Stomach (tissue), 8 donors: ENCODE measurements at regions not wholly inside any gene's neighbourhood (a gene's known extent, or its start where the extent isn't known, plus 50 kb on each side); places are given as distances from the start of the nearest gene placed in this dataset.
"Not testable (repeated sequence)": the region's sequence is repeated elsewhere in the genome, so short reads cannot be mapped to it uniquely, and the experiment has no call there.

Source experiments
- DNase-seq, 2 donors: peaks; one replicate each; pipeline versions ENCODE4 v3.0.0 to v3.0.0-alpha.2; 2013 to 2019
- H3K27ac ChIP-seq, 5 donors: fragments of 200-600 bp in 4 of 5; sonication (generic) in 4 of 5; one replicate each; pipeline ENCODE4 v1.5.1; 2013 to 2019; ENCODE audit warnings: mild to moderate bottlenecking in 1 of 5, moderate library complexity in 1 of 5
- H3K27me3 ChIP-seq, 3 donors: fragments of 200-600 bp; sonication (generic); one replicate each; pipeline ENCODE4 v1.5.1; 2017 to 2019; ENCODE audit warnings: mixed run types in 1 of 3
- H3K36me3 ChIP-seq, 4 donors: fragments of 200-600 bp; sonication (generic); 1 replicate in 3 of 4; 2 replicates in 1 of 4; pipeline ENCODE4 v1.5.1; 2016 to 2019
- H3K4me1 ChIP-seq, 4 donors: fragments of 200-600 bp; sonication (generic); one replicate each; pipeline ENCODE4 v1.5.1; 2016 to 2019
- H3K4me3 ChIP-seq, 4 donors: fragments of 200-600 bp; sonication (generic) in 3 of 4; one replicate each; pipeline ENCODE4 v1.5.1; 2016 to 2019; ENCODE audit warnings: mild to moderate bottlenecking in 1 of 4
- H3K9me3 ChIP-seq, 4 donors: fragments of 200-600 bp; sonication (generic); one replicate each; pipeline ENCODE4 v1.5.1; 2016 to 2019
- CTCF ChIP-seq, 7 experiments: fragments of 450-650 bp in 4 of 7; fragments of 200-600 bp in 3 of 7; sonication (generic) in 3 of 7; IDR thresholded peaks; one replicate each; pipeline ENCODE4 v1.5.1; 2016 to 2019; ENCODE audit warnings: antibody characterized with exemption in 7 of 7, control low read depth in 2 of 7, mild to moderate bottlenecking in 1 of 7
- EP300 ChIP-seq: sonication (generic); formaldehyde crosslinking; IDR thresholded peaks from one replicate; pipeline ENCODE4 v1.6.1; 2017; ENCODE audit warnings: antibody characterized with exemption
- POLR2A ChIP-seq, 4 donors: fragments of 450-650 bp; IDR thresholded peaks; one replicate each; pipeline ENCODE4 v1.6.1; 2016; ENCODE audit warnings: antibody characterized with exemption in 4 of 4, control low read depth in 2 of 4, mild to moderate bottlenecking in 1 of 4, moderate library complexity in 1 of 4
- POLR2AphosphoS5 ChIP-seq, 3 donors: sonication (generic); formaldehyde crosslinking; IDR thresholded peaks; one replicate each; pipeline ENCODE4 v1.6.1; 2016; ENCODE audit warnings: antibody characterized with exemption in 3 of 3
- WGBS, 5 donors: extraction: QIAGEN DNeasy Blood & Tissue Kit in 3 of 5; methylation state at CpG; one replicate each; pipeline versions ENCODE4 v1.1.5 to v1.1.7; 2013 to 2018; 5-methylcytosine and 5-hydroxymethylcytosine counted together
- intact Hi-C: fragments of 100-400 bp; cut with DNase I; formaldehyde crosslinking; loops from one replicate; pipeline ENCODE4 v1.15.1; 2023; ENCODE audit warnings: low total_unique reads
- donor health status: healthy with polysubstance abuse.
- donor health status: Bipolar disorder and iron deficiency.
- donor health status: healthy.

- peak overlapping the region in 1 of 5 donors; percentile 2 for H3K27ac ChIP-seq
- DNase-seq = no peak
- no peaks in the 10 kb centered on the region for H3K36me3 ChIP-seq
- H3K4me1 ChIP-seq = peaks cover 10 to 25% (median 17%) of the 10 kb centered on the region in 4 donors
- H3K4me3 ChIP-seq = no peak overlapping the region
- TF ChIP-seq POLR2A (IDR thresholded peaks at IDR 0.05) (no peak), POLR2AphosphoS5 (IDR thresholded peaks at IDR 0.05) (no peak), EP300 (no peak), CTCF (IDR thresholded peaks at IDR 0.05) (no peak)
- 78 to 88% (median 86%) methylated on average over 10 of the region's 10 CpGs for WGBS, 5 donors
- peaks cover 0 to 10% (median 0%) of the 10 kb centered on the region in 3 donors for H3K27me3 ChIP-seq
- intact Hi-C loops = no loop called here
- H3K9me3 ChIP-seq = no peaks in the 10 kb centered on the region
These were observed 106.7 kb upstream of the ASB18 start for GRCh38 chr2:236370847-236371409.

GRCh38 chr2:236375973-236376476 lies 111.8 kb upstream of the ASB18 start:
- H3K36me3 ChIP-seq = no peaks in the 10 kb centered on the region
- H3K4me3 ChIP-seq = no peak overlapping the region
- WGBS, 5 donors = 91 to 94% (median 93%) methylated on average over 5 of the region's 5 CpGs
- H3K4me1 ChIP-seq = peaks cover 0 to 3% (median 0%) of the 10 kb centered on the region in 4 donors
- H3K27me3 ChIP-seq = no peaks in the 10 kb centered on the region
- H3K9me3 ChIP-seq = peaks cover 0 to 6% (median 2%) of the 10 kb centered on the region in 4 donors
- intact Hi-C loops = no loop called here
- TF ChIP-seq POLR2A (IDR thresholded peaks at IDR 0.05) (no peak), POLR2AphosphoS5 (IDR thresholded peaks at IDR 0.05) (no peak), EP300 (no peak), CTCF (IDR thresholded peaks at IDR 0.05) (no peak)
- no peak for DNase-seq
- no peak overlapping the region for H3K27ac ChIP-seq

- no peak for TF ChIP-seq POLR2AphosphoS5 (IDR thresholded peaks at IDR 0.05)
- TF ChIP-seq CTCF (IDR thresholded peaks at IDR 0.05) = no peak
- no peak for TF ChIP-seq POLR2A (IDR thresholded peaks at IDR 0.05)
- TF ChIP-seq EP300 = no peak
- Histone ChIP-seq H3K36me3 (no peaks in the 10 kb centered on the region), H3K27me3 (no peaks in the 10 kb centered on the region), H3K27ac (peak overlapping the region in 1 of 5 donors; percentile 35), H3K4me3 (no peak overlapping the region), H3K4me1 (peaks cover 0 to 3% (median 0%) of the 10 kb centered on the region in 4 donors), H3K9me3 (peaks cover 0 to 7% (median 2%) of the 10 kb centered on the region in 4 donors)
- intact Hi-C loops = no loop called here
- DNase-seq = peak in 1 of 2 donors; percentile 50
- WGBS, 5 donors = 39 to 62% (median 49%) methylated on average over 7 of the region's 7 CpGs
These were observed 112.5 kb upstream of the ASB18 start for GRCh38 chr2:236376566-236377244.

GRCh38 chr2:236380051-236380612 lies 115.9 kb upstream of the ASB18 start:
- no peak overlapping the region for H3K27ac ChIP-seq
- H3K27me3 ChIP-seq = no peaks in the 10 kb centered on the region
- H3K9me3 ChIP-seq = peaks cover 0 to 11% (median 2%) of the 10 kb centered on the region in 4 donors
- 89 to 93% (median 91%) methylated on average over 16 of the region's 16 CpGs for WGBS, 5 donors
- no peak for DNase-seq
- no peak overlapping the region for H3K4me3 ChIP-seq
- H3K36me3 ChIP-seq = no peaks in the 10 kb centered on the region
- intact Hi-C loops = no loop called here
- H3K4me1 ChIP-seq = peaks cover 0 to 3% (median 0%) of the 10 kb centered on the region in 4 donors
- TF ChIP-seq EP300 (no peak), POLR2A (IDR thresholded peaks at IDR 0.05) (no peak), POLR2AphosphoS5 (IDR thresholded peaks at IDR 0.05) (no peak), CTCF (IDR thresholded peaks at IDR 0.05) (no peak)

GRCh38 chr2:236381253-236381652 lies 117.0 kb upstream of the ASB18 start:
- WGBS, 5 donors = 42 to 67% (median 61%) methylated on average over 6 of the region's 6 CpGs
- H3K4me1 ChIP-seq, H3K4me3 ChIP-seq, DNase-seq, intact Hi-C loops, H3K27me3 ChIP-seq, H3K36me3 ChIP-seq: not testable (repeated sequence)
- Histone ChIP-seq H3K27ac (peak overlapping the region in 1 of 5 donors; percentile 10), H3K9me3 (peaks cover 0 to 11% (median 2%) of the 10 kb centered on the region in 4 donors)

- 83 to 92% (median 89%) methylated on average over 26 to 29 of the region's 30 CpGs for WGBS, 5 donors
- H3K36me3 ChIP-seq, H3K4me1 ChIP-seq, intact Hi-C loops, H3K27me3 ChIP-seq, DNase-seq, H3K4me3 ChIP-seq, H3K27ac ChIP-seq, H3K9me3 ChIP-seq: not testable (repeated sequence)
These were observed 125.3 kb upstream of the ASB18 start for GRCh38 chr2:236389284-236390216.
